ENCODE measurements at regions not wholly inside any gene's neighbourhood (a gene's known extent, or its start where the extent isn't known, plus 50 kb on each side); places are given as distances from the start of the nearest gene placed in this dataset.
"Not testable (repeated sequence)": the region's sequence is repeated elsewhere in the genome, so short reads cannot be mapped to it uniquely, and the experiment has no call there.

- not testable (repeated sequence) for TF ChIP-seq ZBTB21 (CRISPR knock-in tag; IDR thresholded peaks at IDR 0.05; ENCODE audit: borderline replicate concordance); CTCF (IDR thresholded peaks at IDR 0.05); MXD4 (CRISPR knock-in tag; IDR thresholded peaks at IDR 0.05; ENCODE audit: borderline replicate concordance); NFE2L1 (CRISPR knock-in tag; IDR thresholded peaks at IDR 0.05); ZNF121 (CRISPR knock-in tag; IDR thresholded peaks at IDR 0.05); ELF4 (CRISPR knock-in tag; IDR thresholded peaks at IDR 0.05; ENCODE audit: low read depth); TEAD4 (CRISPR knock-in tag; IDR thresholded peaks at IDR 0.05); ZBTB43 (CRISPR knock-in tag; IDR thresholded peaks at IDR 0.05); E2F4 (CRISPR knock-in tag; IDR thresholded peaks at IDR 0.05; ENCODE audit: borderline replicate concordance, low read depth); SP1 (CRISPR knock-in tag; conservative IDR thresholded peaks at IDR 0.05); SMAD4 (CRISPR knock-in tag; IDR thresholded peaks at IDR 0.05); ATF2 (CRISPR knock-in tag; IDR thresholded peaks at IDR 0.05; ENCODE audit: borderline replicate concordance, low read depth); FOXP1 (CRISPR knock-in tag; IDR thresholded peaks at IDR 0.05; ENCODE audit: borderline replicate concordance)
- TF ChIP-seq, protein P1, sequence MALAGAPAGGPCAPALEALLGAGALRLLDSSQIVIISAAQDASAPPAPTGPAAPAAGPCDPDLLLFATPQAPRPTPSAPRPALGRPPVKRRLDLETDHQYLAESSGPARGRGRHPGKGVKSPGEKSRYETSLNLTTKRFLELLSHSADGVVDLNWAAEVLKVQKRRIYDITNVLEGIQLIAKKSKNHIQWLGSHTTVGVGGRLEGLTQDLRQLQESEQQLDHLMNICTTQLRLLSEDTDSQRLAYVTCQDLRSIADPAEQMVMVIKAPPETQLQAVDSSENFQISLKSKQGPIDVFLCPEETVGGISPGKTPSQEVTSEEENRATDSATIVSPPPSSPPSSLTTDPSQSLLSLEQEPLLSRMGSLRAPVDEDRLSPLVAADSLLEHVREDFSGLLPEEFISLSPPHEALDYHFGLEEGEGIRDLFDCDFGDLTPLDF (CRISPR knock-in tag; IDR thresholded peaks at IDR 0.05) = not testable (repeated sequence)
These were observed 1014.9 kb downstream of the SOCS6 start for GRCh38 chr18:71303743-71304142.
